ENCODE measurements at regions not wholly inside any gene's neighbourhood (a gene's known extent, or its start where the extent isn't known, plus 50 kb on each side); places are given as distances from the start of the nearest gene placed in this dataset.

GRCh38 chr12:75632442-75632841 is 121.0 kb upstream of the KRR1 start:
- TF ChIP-seq TOX (CRISPR knock-in tag; IDR thresholded peaks at IDR 0.05; ENCODE audit: borderline replicate concordance) (no peak), BACH2 (CRISPR knock-in tag; IDR thresholded peaks at IDR 0.05; ENCODE audit: borderline replicate concordance) (no peak), GLIS3 (CRISPR knock-in tag; IDR thresholded peaks at IDR 0.05) (no peak), ARNTL (CRISPR knock-in tag; IDR thresholded peaks at IDR 0.05; ENCODE audit: borderline replicate concordance, low read depth) (no peak), ZFP3 (CRISPR knock-in tag; IDR thresholded peaks at IDR 0.05) (no peak), ZNF8 (CRISPR knock-in tag; IDR thresholded peaks at IDR 0.05) (no peak), CSDC2 (CRISPR knock-in tag; IDR thresholded peaks at IDR 0.05) (no peak)
- TF ChIP-seq, protein P1, sequence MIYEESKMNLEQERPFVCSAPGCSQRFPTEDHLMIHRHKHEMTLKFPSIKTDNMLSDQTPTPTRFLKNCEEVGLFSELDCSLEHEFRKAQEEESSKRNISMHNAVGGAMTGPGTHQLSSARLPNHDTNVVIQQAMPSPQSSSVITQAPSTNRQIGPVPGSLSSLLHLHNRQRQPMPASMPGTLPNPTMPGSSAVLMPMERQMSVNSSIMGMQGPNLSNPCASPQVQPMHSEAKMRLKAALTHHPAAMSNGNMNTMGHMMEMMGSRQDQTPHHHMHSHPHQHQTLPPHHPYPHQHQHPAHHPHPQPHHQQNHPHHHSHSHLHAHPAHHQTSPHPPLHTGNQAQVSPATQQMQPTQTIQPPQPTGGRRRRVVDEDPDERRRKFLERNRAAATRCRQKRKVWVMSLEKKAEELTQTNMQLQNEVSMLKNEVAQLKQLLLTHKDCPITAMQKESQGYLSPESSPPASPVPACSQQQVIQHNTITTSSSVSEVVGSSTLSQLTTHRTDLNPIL (CRISPR knock-in tag; IDR thresholded peaks at IDR 0.05; ENCODE audit: low read depth) = no peak
- TF ChIP-seq, protein P2, sequence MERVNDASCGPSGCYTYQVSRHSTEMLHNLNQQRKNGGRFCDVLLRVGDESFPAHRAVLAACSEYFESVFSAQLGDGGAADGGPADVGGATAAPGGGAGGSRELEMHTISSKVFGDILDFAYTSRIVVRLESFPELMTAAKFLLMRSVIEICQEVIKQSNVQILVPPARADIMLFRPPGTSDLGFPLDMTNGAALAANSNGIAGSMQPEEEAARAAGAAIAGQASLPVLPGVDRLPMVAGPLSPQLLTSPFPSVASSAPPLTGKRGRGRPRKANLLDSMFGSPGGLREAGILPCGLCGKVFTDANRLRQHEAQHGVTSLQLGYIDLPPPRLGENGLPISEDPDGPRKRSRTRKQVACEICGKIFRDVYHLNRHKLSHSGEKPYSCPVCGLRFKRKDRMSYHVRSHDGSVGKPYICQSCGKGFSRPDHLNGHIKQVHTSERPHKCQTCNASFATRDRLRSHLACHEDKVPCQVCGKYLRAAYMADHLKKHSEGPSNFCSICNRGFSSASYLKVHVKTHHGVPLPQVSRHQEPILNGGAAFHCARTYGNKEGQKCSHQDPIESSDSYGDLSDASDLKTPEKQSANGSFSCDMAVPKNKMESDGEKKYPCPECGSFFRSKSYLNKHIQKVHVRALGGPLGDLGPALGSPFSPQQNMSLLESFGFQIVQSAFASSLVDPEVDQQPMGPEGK (CRISPR knock-in tag; IDR thresholded peaks at IDR 0.05; ENCODE audit: borderline replicate concordance) = no peak

Data from SK-N-SH treated with all-trans-retinoic acid at 6 μM for 48 hours (cell line).